DND-41 (cell line): ENCODE measurements at regions not wholly inside any gene's neighbourhood (a gene's known extent, or its start where the extent isn't known, plus 50 kb on each side); places are given as distances from the start of the nearest gene placed in this dataset.

Experiments used
- EZH2 ChIP-seq: IDR thresholded peaks from 3 replicates; pipeline ENCODE4 v1.6.1; 2012; ENCODE audit warnings: borderline replicate concordance, low read depth, mild to moderate bottlenecking, moderate library complexity, low read length, inconsistent platforms; ENCODE audit not compliant: severe bottlenecking
- TF ChIP-seq, protein P1 (sequence below): IDR thresholded peaks from 2 replicates; pipeline ENCODE4 v1.5.1; 2012; ENCODE audit warnings: borderline replicate concordance, low read length, moderate library complexity, mild to moderate bottlenecking; ENCODE audit not compliant: poor library complexity, severe bottlenecking; ENCODE audit errors: extremely low read depth

DNA sequence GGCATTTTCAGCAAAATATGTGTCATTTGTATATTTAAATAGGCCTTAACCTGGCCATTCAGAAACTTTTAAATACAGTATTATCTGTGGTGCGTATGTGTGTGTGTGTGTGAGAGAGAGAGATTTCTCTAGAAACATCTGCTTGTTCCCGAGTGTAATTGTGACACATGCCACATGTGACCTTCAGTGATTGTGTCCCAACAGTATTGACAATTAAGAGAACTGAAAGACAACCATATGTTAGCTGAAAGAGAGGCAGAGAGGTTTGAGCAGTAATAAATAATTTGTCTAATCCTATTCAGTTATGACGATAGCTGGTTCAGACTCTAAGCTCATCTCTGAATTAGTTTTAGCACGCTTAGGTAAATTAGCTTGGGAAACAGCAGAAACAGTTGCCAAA is 1503.1 kb downstream of the PCDH9 start:
- TF ChIP-seq, protein P1, sequence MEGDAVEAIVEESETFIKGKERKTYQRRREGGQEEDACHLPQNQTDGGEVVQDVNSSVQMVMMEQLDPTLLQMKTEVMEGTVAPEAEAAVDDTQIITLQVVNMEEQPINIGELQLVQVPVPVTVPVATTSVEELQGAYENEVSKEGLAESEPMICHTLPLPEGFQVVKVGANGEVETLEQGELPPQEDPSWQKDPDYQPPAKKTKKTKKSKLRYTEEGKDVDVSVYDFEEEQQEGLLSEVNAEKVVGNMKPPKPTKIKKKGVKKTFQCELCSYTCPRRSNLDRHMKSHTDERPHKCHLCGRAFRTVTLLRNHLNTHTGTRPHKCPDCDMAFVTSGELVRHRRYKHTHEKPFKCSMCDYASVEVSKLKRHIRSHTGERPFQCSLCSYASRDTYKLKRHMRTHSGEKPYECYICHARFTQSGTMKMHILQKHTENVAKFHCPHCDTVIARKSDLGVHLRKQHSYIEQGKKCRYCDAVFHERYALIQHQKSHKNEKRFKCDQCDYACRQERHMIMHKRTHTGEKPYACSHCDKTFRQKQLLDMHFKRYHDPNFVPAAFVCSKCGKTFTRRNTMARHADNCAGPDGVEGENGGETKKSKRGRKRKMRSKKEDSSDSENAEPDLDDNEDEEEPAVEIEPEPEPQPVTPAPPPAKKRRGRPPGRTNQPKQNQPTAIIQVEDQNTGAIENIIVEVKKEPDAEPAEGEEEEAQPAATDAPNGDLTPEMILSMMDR: no peak
- no peak for TF ChIP-seq EZH2
